HepG2 (cell line): ENCODE measurements at regions not wholly inside any gene's neighbourhood (a gene's known extent, or its start where the extent isn't known, plus 50 kb on each side); places are given as distances from the start of the nearest gene placed in this dataset.
A peak's percentile ranks its signal among the peaks of the same experiment; 100 is the strongest.

ENCODE experiments used
- CTCF ChIP-seq: sonication (generic); formaldehyde crosslinking; IDR thresholded peaks from 2 replicates; pipeline ENCODE4 v1.5.0; 2020; ENCODE audit warnings: mild to moderate bottlenecking, missing genetic modification reagents, moderate library complexity
- HDAC2 ChIP-seq: sonication (generic); formaldehyde crosslinking; IDR thresholded peaks from 2 replicates; pipeline ENCODE4 v1.4.0; 2020; ENCODE audit warnings: missing genetic modification reagents
- JUNB ChIP-seq: sonication (generic); formaldehyde crosslinking; IDR thresholded peaks from 2 replicates; pipeline ENCODE4 v1.8.0; 2022; ENCODE audit warnings: missing genetic modification reagents, mild to moderate bottlenecking, borderline replicate concordance
- PBX3 ChIP-seq: sonication (generic); formaldehyde crosslinking; IDR thresholded peaks from 2 replicates; pipeline ENCODE4 v1.8.1; 2023; ENCODE audit warnings: missing genetic modification reagents, inconsistent platforms, borderline replicate concordance
- ZNF761 ChIP-seq: sonication (generic); formaldehyde crosslinking; conservative IDR thresholded peaks from 2 replicates; pipeline ENCODE4 v1.4.0; 2020; ENCODE audit warnings: mild to moderate bottlenecking, missing genetic modification reagents

DNA sequence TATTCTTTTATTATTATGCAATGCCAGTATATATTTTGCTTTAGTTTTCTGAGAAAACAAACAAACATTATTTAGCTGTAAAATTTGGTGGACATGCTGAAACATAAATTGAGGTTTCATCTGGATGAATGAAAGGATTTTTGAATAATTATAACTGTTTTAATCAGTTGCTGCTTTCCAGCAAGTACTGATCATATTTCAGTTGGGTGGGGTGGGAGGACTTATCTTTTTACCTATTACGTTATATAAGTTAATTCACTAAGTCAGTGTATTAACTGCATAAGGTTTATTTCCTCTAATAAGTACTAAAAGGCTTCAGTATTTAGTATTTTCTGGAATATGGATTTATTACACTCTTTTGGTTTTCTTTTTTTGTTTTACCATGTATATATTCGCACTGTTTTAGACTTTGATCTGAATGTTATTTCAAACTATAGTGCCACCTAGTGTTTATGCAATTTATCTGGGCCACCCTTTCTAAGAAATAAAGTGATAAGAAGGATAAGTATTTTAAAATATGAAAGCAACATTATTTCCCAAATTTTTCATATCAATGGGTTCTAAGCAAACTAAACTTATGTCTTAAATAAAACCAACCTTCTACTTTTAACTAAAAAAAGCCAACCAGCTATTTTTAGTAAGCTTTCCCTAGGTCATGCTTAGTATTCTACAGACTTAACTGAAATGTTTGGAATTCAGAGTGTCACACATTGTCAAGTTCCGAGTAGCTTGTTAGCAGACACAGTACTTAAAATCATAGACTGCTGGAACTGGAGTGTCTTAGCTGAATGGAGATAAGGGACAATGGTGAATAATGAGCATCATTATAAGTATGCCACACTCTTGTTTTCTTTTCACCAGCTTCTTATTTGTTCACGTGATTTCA is 105.4 kb upstream of the MCHR2 start:
- no peak for TF ChIP-seq ZNF761 (CRISPR knock-in tag)
- TF ChIP-seq PBX3, result no peak
- TF ChIP-seq HDAC2 (CRISPR knock-in tag), result no peak
- peak; percentile 48; the same call in 1 of the 2 replicates for TF ChIP-seq CTCF (CRISPR knock-in tag)
- no peak for TF ChIP-seq JUNB (CRISPR knock-in tag)
